ENCODE measurements at regions not wholly inside any gene's neighbourhood (a gene's known extent, or its start where the extent isn't known, plus 50 kb on each side); places are given as distances from the start of the nearest gene placed in this dataset.

DNA sequence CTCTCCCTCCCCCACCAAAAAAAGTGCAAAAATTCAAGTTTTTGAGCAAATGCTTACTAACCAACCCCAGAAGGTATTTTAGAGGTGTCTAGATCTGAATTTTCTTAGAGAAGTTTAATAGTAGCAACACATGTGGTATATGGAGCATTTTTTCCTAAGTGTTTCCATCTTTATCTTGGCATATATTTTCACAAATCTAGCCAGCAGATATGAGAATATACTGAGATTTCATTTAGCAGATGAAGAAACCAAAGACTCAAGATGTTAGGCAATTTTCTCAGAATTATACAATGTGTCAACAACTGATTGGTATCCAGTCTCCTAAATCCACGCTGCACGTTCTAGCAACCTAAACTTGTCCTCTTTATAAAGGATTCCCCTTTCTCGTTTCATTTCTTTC is 245.5 kb upstream of the CXXC4 start:
- Mint-ChIP-seq H3K36me3 (ENCODE audit: low read depth) (no peaks in the 10 kb centered on the region), H3K9me3 (peaks cover 46% of the 10 kb centered on the region), H3K4me1 (ENCODE audit: low read depth) (no peaks in the 10 kb centered on the region), H3K27ac (no peak overlapping the region), H3K4me3 (no peak overlapping the region), H3K27me3 (ENCODE audit: insufficient read depth) (no peaks in the 10 kb centered on the region)
- no peak for DNase-seq
- TF ChIP-seq, protein P1, sequence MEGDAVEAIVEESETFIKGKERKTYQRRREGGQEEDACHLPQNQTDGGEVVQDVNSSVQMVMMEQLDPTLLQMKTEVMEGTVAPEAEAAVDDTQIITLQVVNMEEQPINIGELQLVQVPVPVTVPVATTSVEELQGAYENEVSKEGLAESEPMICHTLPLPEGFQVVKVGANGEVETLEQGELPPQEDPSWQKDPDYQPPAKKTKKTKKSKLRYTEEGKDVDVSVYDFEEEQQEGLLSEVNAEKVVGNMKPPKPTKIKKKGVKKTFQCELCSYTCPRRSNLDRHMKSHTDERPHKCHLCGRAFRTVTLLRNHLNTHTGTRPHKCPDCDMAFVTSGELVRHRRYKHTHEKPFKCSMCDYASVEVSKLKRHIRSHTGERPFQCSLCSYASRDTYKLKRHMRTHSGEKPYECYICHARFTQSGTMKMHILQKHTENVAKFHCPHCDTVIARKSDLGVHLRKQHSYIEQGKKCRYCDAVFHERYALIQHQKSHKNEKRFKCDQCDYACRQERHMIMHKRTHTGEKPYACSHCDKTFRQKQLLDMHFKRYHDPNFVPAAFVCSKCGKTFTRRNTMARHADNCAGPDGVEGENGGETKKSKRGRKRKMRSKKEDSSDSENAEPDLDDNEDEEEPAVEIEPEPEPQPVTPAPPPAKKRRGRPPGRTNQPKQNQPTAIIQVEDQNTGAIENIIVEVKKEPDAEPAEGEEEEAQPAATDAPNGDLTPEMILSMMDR (IDR thresholded peaks at IDR 0.05) = no peak

DNA sequence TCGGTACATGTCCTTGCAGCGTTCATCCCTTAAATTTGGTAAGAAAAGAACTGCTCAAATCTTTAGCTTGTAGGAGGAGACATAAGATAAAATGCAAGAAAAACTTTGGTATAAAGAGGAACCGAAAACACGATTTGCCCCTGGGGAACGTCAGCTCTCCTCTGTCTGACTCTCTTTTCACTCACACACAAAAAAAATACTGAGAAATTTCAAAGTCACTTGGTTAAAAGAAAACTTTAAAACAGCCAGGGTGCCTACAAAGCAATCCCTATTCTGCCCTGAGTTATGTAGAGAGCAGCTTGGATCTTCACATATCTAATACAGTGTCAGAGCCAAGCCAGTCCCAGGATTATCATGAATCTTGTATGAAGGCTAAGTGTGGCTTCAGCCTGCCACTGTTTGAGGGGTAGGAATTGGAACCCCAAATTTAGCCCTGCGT is 248.5 kb upstream of the CXXC4 start:
- TF ChIP-seq, protein P1 (IDR thresholded peaks at IDR 0.05) = no peak
- Mint-ChIP-seq H3K27me3 (ENCODE audit: insufficient read depth) (no peaks in the 10 kb centered on the region), H3K4me1 (ENCODE audit: low read depth) (no peaks in the 10 kb centered on the region), H3K27ac (no peak overlapping the region), H3K9me3 (peaks cover 49% of the 10 kb centered on the region), H3K36me3 (ENCODE audit: low read depth) (no peaks in the 10 kb centered on the region), H3K4me3 (no peak overlapping the region)
- DNase-seq = no peak

DNA sequence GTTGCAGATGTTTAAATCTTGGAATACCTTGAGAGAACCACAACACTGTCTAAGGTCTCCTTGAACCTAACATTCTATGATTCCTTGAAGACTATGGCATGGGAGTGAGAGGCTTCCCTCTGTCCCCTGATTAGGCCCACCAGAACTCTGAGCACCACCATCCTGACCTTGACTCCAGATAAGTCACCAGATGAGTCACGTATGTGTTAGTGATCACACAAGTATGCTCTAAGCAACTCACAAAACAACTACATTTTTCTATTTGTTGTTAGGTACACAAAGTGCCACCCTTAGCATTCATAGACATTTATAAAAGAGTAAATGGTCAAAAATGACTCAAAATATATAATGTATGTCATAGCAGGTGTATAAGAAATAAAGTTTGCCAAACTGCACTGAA is 252.9 kb upstream of the CXXC4 start:
- no peak overlapping the region for H3K4me3 Mint-ChIP-seq
- H3K36me3 Mint-ChIP-seq (ENCODE audit: low read depth) = no peaks in the 10 kb centered on the region
- no peak for DNase-seq

DNA sequence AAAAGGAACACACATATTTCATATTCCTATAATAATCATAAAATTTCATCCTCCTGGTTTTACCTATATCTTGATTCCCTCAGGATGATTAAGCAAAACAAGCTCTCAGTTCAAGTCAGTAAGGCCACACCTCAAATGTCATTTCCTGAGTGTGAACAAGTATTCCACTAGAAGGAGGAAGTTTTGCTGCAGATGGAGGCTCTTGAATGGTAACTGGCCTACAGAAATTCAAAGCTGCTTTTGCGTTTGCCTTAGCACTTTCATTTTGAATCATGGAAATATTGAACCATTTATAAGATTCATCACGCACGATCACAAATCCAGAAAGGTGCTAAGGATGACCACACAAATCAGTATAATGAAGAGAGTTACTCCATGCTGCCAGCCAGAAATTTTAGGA is 254.4 kb upstream of the CXXC4 start:
- Mint-ChIP-seq H3K9me3 (peaks cover 31% of the 10 kb centered on the region), H3K27me3 (ENCODE audit: insufficient read depth) (no peaks in the 10 kb centered on the region), H3K4me3 (no peak overlapping the region), H3K27ac (no peak overlapping the region), H3K36me3 (ENCODE audit: low read depth) (no peaks in the 10 kb centered on the region), H3K4me1 (ENCODE audit: low read depth) (no peaks in the 10 kb centered on the region)
- no peak for DNase-seq
- TF ChIP-seq, protein P1 (IDR thresholded peaks at IDR 0.05) = no peak

More for the DNA sequence above, 252.9 kb upstream of the CXXC4 start:
- TF ChIP-seq, protein P1 (IDR thresholded peaks at IDR 0.05) = no peak
- H3K4me1 Mint-ChIP-seq (ENCODE audit: low read depth) = no peaks in the 10 kb centered on the region
- no peaks in the 10 kb centered on the region for H3K27me3 Mint-ChIP-seq (ENCODE audit: insufficient read depth)
- H3K9me3 Mint-ChIP-seq = peaks cover 30% of the 10 kb centered on the region
- H3K27ac Mint-ChIP-seq = no peak overlapping the region

DNA sequence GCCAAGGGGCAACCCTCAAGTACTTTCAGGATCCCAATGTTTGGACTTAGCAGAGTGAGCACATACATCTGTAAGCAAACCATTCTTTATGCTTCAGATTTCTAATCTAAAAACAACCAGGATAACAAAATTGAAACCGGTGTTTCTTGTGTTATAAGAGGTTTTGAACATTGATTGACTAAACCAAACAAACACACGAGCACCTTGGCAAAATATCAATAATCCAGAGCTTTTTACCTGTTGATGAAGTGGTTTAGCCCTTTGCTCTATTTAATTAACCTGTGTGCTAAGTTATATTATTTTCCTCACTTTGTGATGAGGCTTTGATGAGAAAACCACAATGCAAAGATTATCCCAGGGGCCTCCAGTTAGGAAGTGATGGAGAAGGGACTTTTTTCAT is 255.3 kb upstream of the CXXC4 start:
- Mint-ChIP-seq H3K27me3 (ENCODE audit: insufficient read depth) (no peaks in the 10 kb centered on the region), H3K4me3 (no peak overlapping the region), H3K9me3 (peaks cover 32% of the 10 kb centered on the region), H3K4me1 (ENCODE audit: low read depth) (no peaks in the 10 kb centered on the region), H3K36me3 (ENCODE audit: low read depth) (no peaks in the 10 kb centered on the region), H3K27ac (no peak overlapping the region)
- TF ChIP-seq, protein P1 (IDR thresholded peaks at IDR 0.05) = no peak
- no peak for DNase-seq

DNA sequence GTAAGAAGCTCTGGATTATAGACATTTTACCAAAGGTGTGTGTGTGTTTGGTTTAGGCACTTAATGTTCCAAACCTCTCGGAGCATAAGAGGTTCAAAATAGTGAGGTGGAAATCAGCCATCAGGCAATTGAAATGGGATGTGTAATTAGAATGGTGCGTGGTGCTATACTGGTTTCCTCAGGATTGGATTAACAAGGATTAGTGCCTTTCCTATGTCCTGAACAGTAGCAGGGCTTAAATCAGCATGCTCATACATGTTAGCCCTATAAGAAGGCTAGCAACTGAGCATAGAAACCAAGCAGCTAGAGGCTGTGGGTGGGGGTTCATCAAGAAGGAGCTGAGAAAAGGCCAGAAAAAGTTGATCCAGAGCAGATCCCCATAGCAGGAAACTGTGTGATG is 256.8 kb upstream of the CXXC4 start:
- no peak overlapping the region for H3K4me3 Mint-ChIP-seq
- no peaks in the 10 kb centered on the region for H3K27me3 Mint-ChIP-seq (ENCODE audit: insufficient read depth)
- H3K36me3 Mint-ChIP-seq (ENCODE audit: low read depth) = no peaks in the 10 kb centered on the region
- DNase-seq = no peak
- TF ChIP-seq, protein P1 (IDR thresholded peaks at IDR 0.05) = no peak
- no peaks in the 10 kb centered on the region for H3K4me1 Mint-ChIP-seq (ENCODE audit: low read depth)
- H3K27ac Mint-ChIP-seq = no peak overlapping the region
- peaks cover 33% of the 10 kb centered on the region for H3K9me3 Mint-ChIP-seq
